ENCODE measurements at regions not wholly inside any gene's neighbourhood (a gene's known extent, or its start where the extent isn't known, plus 50 kb on each side); places are given as distances from the start of the nearest gene placed in this dataset.

DNA sequence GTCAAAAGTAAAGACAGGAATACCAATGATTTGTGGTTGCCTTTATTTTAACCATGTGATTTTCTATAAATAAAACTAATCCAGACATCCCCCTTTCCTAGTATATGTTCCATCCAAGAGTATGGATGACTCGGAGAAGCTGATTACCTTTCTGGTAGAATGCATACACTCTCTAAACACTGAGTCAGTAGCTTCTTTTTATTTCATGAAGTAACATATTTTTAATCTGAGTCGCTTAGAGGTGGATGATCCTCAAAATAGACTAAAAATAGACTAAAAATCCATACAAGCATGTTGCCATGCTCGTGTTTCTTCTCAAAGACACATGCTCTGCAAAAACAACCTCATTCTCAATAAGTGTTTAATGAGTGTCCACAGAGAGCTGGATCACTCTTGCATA, 263.7 kb downstream of the COL12A1 start:
- DNase-seq (ENCODE audit: low read depth), result no peak
- H3K4me3 ChIP-seq (ENCODE audit: insufficient read depth, low read depth, low read length), result no peak overlapping the region
- H3K9me3 Mint-ChIP-seq (ENCODE audit: unreplicated experiment), result no peaks in the 10 kb centered on the region
- H3K27ac Mint-ChIP-seq (ENCODE audit: unreplicated experiment), result no peak overlapping the region
- H3K9ac ChIP-seq (ENCODE audit: low read length), result no peak overlapping the region
- TF ChIP-seq CTCF (IDR thresholded peaks at IDR 0.05; ENCODE audit: insufficient read depth, low read depth, low read length) (no peak), EZH2 (IDR thresholded peaks at IDR 0.05; ENCODE audit: insufficient read depth, low read length) (no peak)
- H3K4me3 Mint-ChIP-seq (ENCODE audit: unreplicated experiment), result no peak overlapping the region
- FAIRE-seq, result no peak
- no peaks in the 10 kb centered on the region for H3K27me3 Mint-ChIP-seq (ENCODE audit: low read depth, unreplicated experiment)
- H3K27me3 ChIP-seq (ENCODE audit: insufficient read depth, low read length), result no peaks in the 10 kb centered on the region
- no peaks in the 10 kb centered on the region for H3K9me3 ChIP-seq (ENCODE audit: insufficient read depth, low read depth, low read length)
- no peaks in the 10 kb centered on the region for H3K79me2 ChIP-seq (ENCODE audit: insufficient read depth, low read length)
- H3K4me1 ChIP-seq (ENCODE audit: insufficient read depth, low read length), result peaks cover 10% of the 10 kb centered on the region
- H3K4me1 Mint-ChIP-seq (ENCODE audit: low read depth, unreplicated experiment), result peaks cover 35% of the 10 kb centered on the region
- H3K36me3 Mint-ChIP-seq (ENCODE audit: low read depth, unreplicated experiment), result no peaks in the 10 kb centered on the region
- H2AFZ ChIP-seq (ENCODE audit: low read depth, low read length), result no peak overlapping the region
- no peaks in the 10 kb centered on the region for H4K20me1 ChIP-seq (ENCODE audit: insufficient read depth, low read length)
- no peaks in the 10 kb centered on the region for H3K36me3 ChIP-seq (ENCODE audit: insufficient read depth, low read length)
- H3K27ac ChIP-seq (ENCODE audit: low read depth, low read length), result no peak overlapping the region
- no peak overlapping the region for H3K4me2 ChIP-seq (ENCODE audit: low read length)

DNA sequence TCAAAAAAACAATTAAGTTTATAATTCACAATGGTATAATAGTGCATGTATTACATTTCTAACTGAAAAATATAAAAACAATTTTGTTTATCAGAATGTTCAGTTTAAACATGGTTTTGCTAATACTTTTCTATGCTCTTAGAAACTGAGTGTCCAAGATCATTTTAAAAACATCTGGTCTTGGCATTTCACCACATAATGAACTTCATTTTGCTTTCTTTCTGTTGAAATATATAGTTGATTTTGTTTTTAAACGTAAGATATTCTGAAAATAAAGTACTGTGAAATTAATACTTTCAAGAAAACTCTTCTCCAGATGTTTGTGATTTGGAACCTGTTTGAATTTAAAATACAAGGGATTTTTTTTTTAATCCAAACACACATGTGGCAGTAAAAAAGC, 264.4 kb downstream of the COL12A1 start:
- H3K9ac ChIP-seq (ENCODE audit: low read length), result no peak overlapping the region
- H3K27ac ChIP-seq (ENCODE audit: low read depth, low read length), result no peak overlapping the region
- no peaks in the 10 kb centered on the region for H3K9me3 ChIP-seq (ENCODE audit: insufficient read depth, low read depth, low read length)
- DNase-seq (ENCODE audit: low read depth) (no peak), FAIRE-seq (no peak)
- Mint-ChIP-seq H3K4me3 (ENCODE audit: unreplicated experiment) (no peak overlapping the region), H3K4me1 (ENCODE audit: low read depth, unreplicated experiment) (peaks cover 33% of the 10 kb centered on the region), H3K36me3 (ENCODE audit: low read depth, unreplicated experiment) (no peaks in the 10 kb centered on the region), H3K27ac (ENCODE audit: unreplicated experiment) (no peak overlapping the region), H3K9me3 (ENCODE audit: unreplicated experiment) (no peaks in the 10 kb centered on the region), H3K27me3 (ENCODE audit: low read depth, unreplicated experiment) (no peaks in the 10 kb centered on the region)
- no peaks in the 10 kb centered on the region for H3K79me2 ChIP-seq (ENCODE audit: insufficient read depth, low read length)
- H3K4me1 ChIP-seq (ENCODE audit: insufficient read depth, low read length), result peaks cover 11% of the 10 kb centered on the region
- no peak overlapping the region for H3K4me3 ChIP-seq (ENCODE audit: insufficient read depth, low read depth, low read length)
- no peaks in the 10 kb centered on the region for H4K20me1 ChIP-seq (ENCODE audit: insufficient read depth, low read length)
- no peaks in the 10 kb centered on the region for H3K27me3 ChIP-seq (ENCODE audit: insufficient read depth, low read length)
- H3K4me2 ChIP-seq (ENCODE audit: low read length), result no peak overlapping the region
- H2AFZ ChIP-seq (ENCODE audit: low read depth, low read length), result no peak overlapping the region
- H3K36me3 ChIP-seq (ENCODE audit: insufficient read depth, low read length), result no peaks in the 10 kb centered on the region
- TF ChIP-seq CTCF (IDR thresholded peaks at IDR 0.05; ENCODE audit: insufficient read depth, low read depth, low read length) (no peak), EZH2 (IDR thresholded peaks at IDR 0.05; ENCODE audit: insufficient read depth, low read length) (no peak)

DNA sequence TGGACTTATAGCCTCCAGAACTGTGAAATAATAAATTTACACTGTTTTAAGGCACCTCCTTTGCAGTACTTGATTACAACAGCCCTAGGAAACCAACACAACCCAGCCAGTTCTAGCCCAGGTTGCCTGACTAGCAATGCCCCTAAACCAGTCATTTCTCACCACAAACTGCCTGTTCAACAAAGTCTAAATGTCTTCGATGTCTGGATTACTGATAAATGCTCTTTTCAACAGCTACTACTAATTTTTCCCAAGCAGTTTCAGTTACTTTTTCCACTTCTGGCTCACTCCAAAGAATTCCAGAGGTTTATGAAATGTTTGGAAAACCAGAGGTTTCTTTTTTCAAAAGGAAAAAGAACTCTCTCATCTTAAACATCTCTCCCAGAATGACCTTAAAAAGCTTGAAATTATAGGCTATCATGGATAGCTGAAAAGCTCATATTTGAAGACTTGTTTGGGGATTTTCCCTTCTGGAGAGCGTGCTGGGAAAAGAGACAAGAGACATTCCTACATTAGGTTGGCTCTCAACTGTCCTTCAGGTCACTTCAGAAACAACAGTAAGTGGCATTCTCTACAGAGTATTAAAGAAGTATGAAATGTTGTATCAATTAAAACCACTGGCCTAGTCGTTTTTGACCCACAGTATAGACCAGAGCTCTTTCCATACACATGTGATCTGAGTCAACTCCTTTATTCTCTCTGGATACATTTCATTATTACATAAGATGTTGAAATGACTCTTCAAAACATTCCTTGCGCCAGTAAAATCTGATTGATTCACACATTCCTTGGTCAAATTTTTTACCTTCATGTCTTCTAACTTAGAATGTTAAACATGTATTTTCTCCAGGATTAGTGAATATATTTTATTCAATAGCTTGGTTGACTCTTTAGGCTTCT, 265.9 kb downstream of the COL12A1 start:
- Mint-ChIP-seq H3K27me3 (ENCODE audit: low read depth, unreplicated experiment) (no peaks in the 10 kb centered on the region), H3K9me3 (ENCODE audit: unreplicated experiment) (no peaks in the 10 kb centered on the region), H3K27ac (ENCODE audit: unreplicated experiment) (no peak overlapping the region), H3K36me3 (ENCODE audit: low read depth, unreplicated experiment) (no peaks in the 10 kb centered on the region), H3K4me3 (ENCODE audit: unreplicated experiment) (no peak overlapping the region), H3K4me1 (ENCODE audit: low read depth, unreplicated experiment) (peaks cover 31% of the 10 kb centered on the region)
- peak; percentile 13 for FAIRE-seq
- Histone ChIP-seq H3K4me2 (ENCODE audit: low read length) (no peak overlapping the region), H3K79me2 (ENCODE audit: insufficient read depth, low read length) (no peaks in the 10 kb centered on the region), H3K4me3 (ENCODE audit: insufficient read depth, low read depth, low read length) (no peak overlapping the region), H3K27ac (ENCODE audit: low read depth, low read length) (no peak overlapping the region), H3K27me3 (ENCODE audit: insufficient read depth, low read length) (no peaks in the 10 kb centered on the region), H3K4me1 (ENCODE audit: insufficient read depth, low read length) (peaks cover 11% of the 10 kb centered on the region), H3K9me3 (ENCODE audit: insufficient read depth, low read depth, low read length) (no peaks in the 10 kb centered on the region), H4K20me1 (ENCODE audit: insufficient read depth, low read length) (no peaks in the 10 kb centered on the region), H2AFZ (ENCODE audit: low read depth, low read length) (no peak overlapping the region), H3K9ac (ENCODE audit: low read length) (no peak overlapping the region), H3K36me3 (ENCODE audit: insufficient read depth, low read length) (no peaks in the 10 kb centered on the region)
- TF ChIP-seq CTCF (IDR thresholded peaks at IDR 0.05; ENCODE audit: insufficient read depth, low read depth, low read length) (no peak), EZH2 (IDR thresholded peaks at IDR 0.05; ENCODE audit: insufficient read depth, low read length) (no peak)
- peak; percentile 26 for DNase-seq (ENCODE audit: low read depth)

Data from astrocyte (in vitro differentiated cells and primary cell).